Erythroblast (primary cell): ENCODE measurements at regions not wholly inside any gene's neighbourhood (a gene's known extent, or its start where the extent isn't known, plus 50 kb on each side); places are given as distances from the start of the nearest gene placed in this dataset.

Experiments
- GATA1 ChIP-seq: IDR thresholded peaks from 2 replicates; pipeline ENCODE4 v1.6.1; 2011; ENCODE audit warnings: low read depth, mild to moderate bottlenecking, control low read depth, low read length, moderate library complexity
- POLR2A ChIP-seq: IDR thresholded peaks from 2 replicates; pipeline ENCODE4 v1.6.1; 2011; ENCODE audit warnings: mild to moderate bottlenecking, low read length

- TF ChIP-seq POLR2A, result no peak
- TF ChIP-seq GATA1, result no peak
These were observed 396.2 kb upstream of the XYLT1 start for GRCh38 chr16:17866996-17867395.
